ENCODE measurements at regions not wholly inside any gene's neighbourhood (a gene's known extent, or its start where the extent isn't known, plus 50 kb on each side); places are given as distances from the start of the nearest gene placed in this dataset.

DNA sequence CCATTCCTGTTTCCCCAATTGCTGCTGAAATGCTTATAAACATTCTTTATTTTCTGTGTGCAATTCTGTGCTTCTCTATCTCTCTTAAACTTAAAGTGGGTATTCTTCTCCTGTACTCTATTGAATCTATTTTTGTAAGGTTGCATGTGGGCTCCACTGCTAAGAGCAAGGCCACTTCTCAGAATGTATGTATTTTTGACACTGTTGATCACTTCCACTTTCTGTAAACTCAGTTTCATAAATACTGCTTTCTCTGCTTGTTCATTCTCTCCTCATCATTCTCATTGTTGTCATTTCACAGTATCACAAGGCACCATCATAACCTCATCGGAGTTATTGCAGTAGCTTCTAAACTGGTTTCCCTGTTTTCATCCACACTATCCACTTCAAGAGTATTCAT lies 483.0 kb upstream of the CDH18 start:
- Histone ChIP-seq H3K9me3 (no peaks in the 10 kb centered on the region), H3K27ac (no peak overlapping the region), H3K4me3 (no peak overlapping the region), H3K27me3 (no peaks in the 10 kb centered on the region), H3K36me3 (no peaks in the 10 kb centered on the region), H3K4me1 (no peaks in the 10 kb centered on the region)
- TF ChIP-seq POLR2A (IDR thresholded peaks at IDR 0.05) = no peak
- TF ChIP-seq CTCF (IDR thresholded peaks at IDR 0.05) = no peak
- no peak for TF ChIP-seq POLR2AphosphoS5 (IDR thresholded peaks at IDR 0.05)
- TF ChIP-seq EP300 (IDR thresholded peaks at IDR 0.05) = no peak
- intact Hi-C loops (cut with DNase I; ENCODE audit: low total_unique reads) = no loop called here
- DNase-seq = no peak
- WGBS, 5 donors = 91 to 100% (median 92%) methylated on average over 1 of the region's 1 CpG

DNA sequence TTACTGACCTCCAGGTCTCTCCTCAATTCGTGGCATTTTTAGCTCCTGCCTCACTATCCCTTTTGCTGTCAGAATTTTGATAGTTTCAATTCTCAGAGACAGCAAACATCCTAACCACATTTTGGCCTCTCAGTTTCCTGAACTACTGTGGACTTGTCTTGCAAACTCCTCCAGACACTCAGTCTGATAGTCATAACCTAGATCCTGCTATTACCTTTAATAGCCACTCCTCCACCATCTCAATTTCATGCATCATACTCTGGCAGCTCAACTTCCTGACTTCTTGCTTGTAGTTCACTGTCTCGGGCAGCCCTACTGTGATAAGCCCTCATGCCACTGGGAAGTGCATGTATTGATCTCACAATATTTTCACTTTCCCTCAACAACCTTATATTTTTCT lies 481.8 kb upstream of the CDH18 start:
- Histone ChIP-seq H3K4me3 (no peak overlapping the region), H3K36me3 (no peaks in the 10 kb centered on the region), H3K27ac (no peak overlapping the region), H3K4me1 (no peaks in the 10 kb centered on the region), H3K9me3 (no peaks in the 10 kb centered on the region), H3K27me3 (no peaks in the 10 kb centered on the region)
- intact Hi-C loops (cut with DNase I; ENCODE audit: low total_unique reads) = no loop called here
- 46 to 60% (median 53%) methylated on average over 2 of the region's 2 CpGs for WGBS, 5 donors
- TF ChIP-seq POLR2AphosphoS5 (IDR thresholded peaks at IDR 0.05) (no peak), CTCF (IDR thresholded peaks at IDR 0.05) (no peak), POLR2A (IDR thresholded peaks at IDR 0.05) (no peak), EP300 (IDR thresholded peaks at IDR 0.05) (no peak)
- no peak for DNase-seq

DNA sequence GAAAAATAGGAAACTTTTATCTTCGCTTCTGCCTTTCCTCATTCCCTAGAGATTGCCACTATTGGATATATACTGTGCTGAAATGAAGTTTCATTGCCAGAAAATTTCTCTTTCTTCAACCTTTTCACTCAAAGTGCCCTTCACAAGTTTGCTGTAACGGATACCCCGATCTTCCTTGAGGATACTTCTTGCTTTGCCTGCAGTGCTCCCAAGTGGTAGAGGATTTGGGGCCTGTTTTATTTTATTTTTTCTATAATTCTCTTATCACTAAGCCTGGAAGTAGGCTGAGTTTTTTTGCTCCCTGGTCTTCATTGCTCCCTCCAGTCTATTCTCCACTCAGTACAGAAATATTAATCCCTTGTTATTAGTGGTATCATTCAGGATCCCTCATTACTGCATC lies 481.4 kb upstream of the CDH18 start:
- TF ChIP-seq POLR2A (IDR thresholded peaks at IDR 0.05) (no peak), EP300 (IDR thresholded peaks at IDR 0.05) (no peak), CTCF (IDR thresholded peaks at IDR 0.05) (no peak), POLR2AphosphoS5 (IDR thresholded peaks at IDR 0.05) (no peak)
- WGBS, 5 donors = 76 to 86% (median 84%) methylated on average over 3 of the region's 3 CpGs
- no peaks in the 10 kb centered on the region for H3K4me1 ChIP-seq
- H3K27me3 ChIP-seq = no peaks in the 10 kb centered on the region
- no peak overlapping the region for H3K4me3 ChIP-seq
- no peaks in the 10 kb centered on the region for H3K36me3 ChIP-seq
- no peaks in the 10 kb centered on the region for H3K9me3 ChIP-seq
- intact Hi-C loops (cut with DNase I; ENCODE audit: low total_unique reads) = no loop called here
- DNase-seq = no peak
- no peak overlapping the region for H3K27ac ChIP-seq

- H3K4me1 ChIP-seq = no peaks in the 10 kb centered on the region
- WGBS, 5 donors = 40 to 82% (median 59%) methylated on average over 1 of the region's 1 CpG
- H3K4me3 ChIP-seq = no peak overlapping the region
- DNase-seq = no peak
- no peaks in the 10 kb centered on the region for H3K27me3 ChIP-seq
- intact Hi-C loops (cut with DNase I; ENCODE audit: low total_unique reads) = no loop called here
- H3K9me3 ChIP-seq = no peaks in the 10 kb centered on the region
- H3K36me3 ChIP-seq = no peaks in the 10 kb centered on the region
- no peak for TF ChIP-seq POLR2A (IDR thresholded peaks at IDR 0.05)
- no peak for TF ChIP-seq POLR2AphosphoS5 (IDR thresholded peaks at IDR 0.05)
- TF ChIP-seq EP300 (IDR thresholded peaks at IDR 0.05) = no peak
- no peak for TF ChIP-seq CTCF (IDR thresholded peaks at IDR 0.05)
- no peak overlapping the region for H3K27ac ChIP-seq
These were observed 478.5 kb upstream of the CDH18 start for GRCh38 chr5:20466512-20466911.

Measured in stomach (tissue), 8 donors.